ENCODE measurements at regions not wholly inside any gene's neighbourhood (a gene's known extent, or its start where the extent isn't known, plus 50 kb on each side); places are given as distances from the start of the nearest gene placed in this dataset.

- TF ChIP-seq CTCF (conservative IDR thresholded peaks at IDR 0.05; ENCODE audit: low read length), result no peak
- TF ChIP-seq EZH2phosphoT487 (IDR thresholded peaks at IDR 0.05; ENCODE audit: borderline replicate concordance), result no peak
Measured at GRCh38 chr2:83695530-83695929, 763.5 kb downstream of the SUCLG1 start.

All from Loucy (cell line).